ENCODE measurements at regions not wholly inside any gene's neighbourhood (a gene's known extent, or its start where the extent isn't known, plus 50 kb on each side); places are given as distances from the start of the nearest gene placed in this dataset.

DNA sequence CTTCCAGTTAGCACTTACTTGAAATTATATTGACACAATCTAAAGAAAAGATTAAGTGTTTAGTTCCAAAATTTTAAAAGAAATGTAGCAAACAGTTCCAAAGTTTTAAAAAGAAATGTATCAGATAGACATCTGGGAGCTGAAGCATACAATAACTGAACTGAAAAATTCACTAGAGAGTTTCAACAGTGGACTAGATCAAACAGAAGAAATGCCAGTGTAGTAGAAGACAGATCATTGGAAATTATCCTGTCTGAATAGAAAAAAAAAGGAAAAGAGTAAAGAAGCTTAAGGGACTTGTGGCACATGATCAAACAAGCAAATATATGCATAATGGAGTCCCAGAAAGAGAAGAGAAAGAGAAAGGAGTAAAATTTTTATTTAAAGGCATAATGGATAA lies 261.4 kb downstream of the LAS1L start:
- Histone ChIP-seq H2AFZ (ENCODE audit: low read depth, low read length) (no peak overlapping the region), H3K27me3 (ENCODE audit: control insufficient read depth in 2 of 2, insufficient read depth in 2 of 2, low read length in 2 of 2) (no peaks in the 10 kb centered on the region), H3K79me2 (ENCODE audit: control insufficient read depth, insufficient read depth, low read length) (no peaks in the 10 kb centered on the region), H3K4me2 (ENCODE audit: insufficient read depth, low read length) (no peak overlapping the region), H4K20me1 (replicated peaks; ENCODE audit: control insufficient read depth, extremely low read depth, insufficient read depth, low read length) (no peaks in the 10 kb centered on the region), H3K36me3 (ENCODE audit: control insufficient read depth in 2 of 2, extremely low read depth in 1 of 2, insufficient read depth in 2 of 2, low read length in 2 of 2) (no peaks in the 10 kb centered on the region), H3K9me1 (replicated peaks; ENCODE audit: control insufficient read depth, extremely low read depth, insufficient read depth, low read length) (no peaks in the 10 kb centered on the region), H3K4me3 (replicated peaks in 1 of 3; ENCODE audit: insufficient read depth in 1 of 3, low read depth in 1 of 3, low read length in 3 of 3) (no peak overlapping the region), H3K9me3 (replicated peaks; ENCODE audit: control insufficient read depth, insufficient read depth, low read length) (no peaks in the 10 kb centered on the region), H3K27ac (ENCODE audit: insufficient read depth, low read depth, low read length) (no peak overlapping the region), H3K4me1 (ENCODE audit: control insufficient read depth, extremely low read depth, insufficient read depth, low read length) (no peaks in the 10 kb centered on the region), H3K9ac (replicated peaks; ENCODE audit: extremely low read depth, insufficient read depth, low read length) (no peak overlapping the region)
- no TSS peak for BruUV-seq (replicated peaks)
- TF ChIP-seq JUN (IDR thresholded peaks at IDR 0.05; ENCODE audit: borderline replicate concordance, insufficient read depth, insufficient read length, low read depth) (no peak), GATA2 (IDR thresholded peaks at IDR 0.05; ENCODE audit: insufficient read depth, insufficient read length, low read depth, low read length) (no peak), EZH2 (IDR thresholded peaks at IDR 0.05; ENCODE audit: borderline replicate concordance, low read depth, low read length, severe bottlenecking) (no peak), POLR2AphosphoS5 (IDR thresholded peaks at IDR 0.05; ENCODE audit: insufficient read depth, low read depth, low read length) (no peak), MYC (IDR thresholded peaks at IDR 0.05; ENCODE audit: low read depth, low read length) (no peak), FOS (IDR thresholded peaks at IDR 0.05; ENCODE audit: borderline replicate concordance, insufficient read depth, low read length) (no peak), POLR2A (IDR thresholded peaks at IDR 0.05; ENCODE audit: low read depth, low read length) (no peak)
- TF ChIP-seq, protein P1, sequence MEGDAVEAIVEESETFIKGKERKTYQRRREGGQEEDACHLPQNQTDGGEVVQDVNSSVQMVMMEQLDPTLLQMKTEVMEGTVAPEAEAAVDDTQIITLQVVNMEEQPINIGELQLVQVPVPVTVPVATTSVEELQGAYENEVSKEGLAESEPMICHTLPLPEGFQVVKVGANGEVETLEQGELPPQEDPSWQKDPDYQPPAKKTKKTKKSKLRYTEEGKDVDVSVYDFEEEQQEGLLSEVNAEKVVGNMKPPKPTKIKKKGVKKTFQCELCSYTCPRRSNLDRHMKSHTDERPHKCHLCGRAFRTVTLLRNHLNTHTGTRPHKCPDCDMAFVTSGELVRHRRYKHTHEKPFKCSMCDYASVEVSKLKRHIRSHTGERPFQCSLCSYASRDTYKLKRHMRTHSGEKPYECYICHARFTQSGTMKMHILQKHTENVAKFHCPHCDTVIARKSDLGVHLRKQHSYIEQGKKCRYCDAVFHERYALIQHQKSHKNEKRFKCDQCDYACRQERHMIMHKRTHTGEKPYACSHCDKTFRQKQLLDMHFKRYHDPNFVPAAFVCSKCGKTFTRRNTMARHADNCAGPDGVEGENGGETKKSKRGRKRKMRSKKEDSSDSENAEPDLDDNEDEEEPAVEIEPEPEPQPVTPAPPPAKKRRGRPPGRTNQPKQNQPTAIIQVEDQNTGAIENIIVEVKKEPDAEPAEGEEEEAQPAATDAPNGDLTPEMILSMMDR (IDR thresholded peaks at IDR 0.05; ENCODE audit: extremely low read depth in 1 of 2, insufficient read depth in 1 of 2, low read depth in 1 of 2, low read length in 2 of 2) = no peak
- TF ChIP-seq, protein P2, sequence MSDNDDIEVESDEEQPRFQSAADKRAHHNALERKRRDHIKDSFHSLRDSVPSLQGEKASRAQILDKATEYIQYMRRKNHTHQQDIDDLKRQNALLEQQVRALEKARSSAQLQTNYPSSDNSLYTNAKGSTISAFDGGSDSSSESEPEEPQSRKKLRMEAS (IDR thresholded peaks at IDR 0.05; ENCODE audit: insufficient read depth, insufficient read length) = no peak
- dilution Hi-C loops (cut with MboI; ENCODE audit: extremely low pct_ligation_motif_present, low sequenced_read_pairs) (no loop called here), intact Hi-C loops (cut with micrococcal nuclease) (no loop called here)
- CTCF ChIA-PET = no interaction called here
- POLR2A ChIA-PET = no interaction called here
- FAIRE-seq = no peak
- no peak for DNase-seq (ENCODE audit: low read depth, low spot score)

Data from endothelial cell of umbilical vein (primary cell).